SIG-M5 treated with dmso at 0.1 percent for 504 hours (cell line): ENCODE measurements at regions not wholly inside any gene's neighbourhood (a gene's known extent, or its start where the extent isn't known, plus 50 kb on each side); places are given as distances from the start of the nearest gene placed in this dataset.

ENCODE experiments used
- DNase-seq: peaks from one replicate; lab custom pipeline; 2025; ENCODE audit not compliant: unreplicated experiment; lab: John Stamatoyannopoulos, UW

- no peak for DNase-seq
These were observed 393.1 kb upstream of the KLHL29 start for GRCh38 chr2:22991844-22992243.

GRCh38 chr2:22992441-22992840, 392.5 kb upstream of the KLHL29 start:
- no peak for DNase-seq

- no peak for DNase-seq
These were observed 391.7 kb upstream of the KLHL29 start for GRCh38 chr2:22993250-22993649.

GRCh38 chr2:22995576-22995975, 389.4 kb upstream of the KLHL29 start:
- no peak for DNase-seq

GRCh38 chr2:22996911-22997310, 388.1 kb upstream of the KLHL29 start:
- no peak for DNase-seq

- DNase-seq, result no peak
These were observed 386.6 kb upstream of the KLHL29 start for GRCh38 chr2:22998359-22998758.

GRCh38 chr2:22999951-23000350, 385.0 kb upstream of the KLHL29 start:
- no peak for DNase-seq

GRCh38 chr2:23002234-23002633, 382.7 kb upstream of the KLHL29 start:
- DNase-seq, result no peak

- no peak for DNase-seq
These were observed 379.5 kb upstream of the KLHL29 start for GRCh38 chr2:23005469-23005868.

GRCh38 chr2:23007631-23008235, 377.2 kb upstream of the KLHL29 start:
- DNase-seq, result no peak

GRCh38 chr2:23008440-23008839, 376.5 kb upstream of the KLHL29 start:
- DNase-seq, result no peak

GRCh38 chr2:23008951-23009350, 376.0 kb upstream of the KLHL29 start:
- no peak for DNase-seq

- DNase-seq, result no peak
These were observed 375.3 kb upstream of the KLHL29 start for GRCh38 chr2:23009545-23010149.

GRCh38 chr2:23012499-23012898, 372.5 kb upstream of the KLHL29 start:
- DNase-seq, result no peak

GRCh38 chr2:23015651-23016200, 369.3 kb upstream of the KLHL29 start:
- DNase-seq, result no peak

GRCh38 chr2:23019476-23019875, 365.5 kb upstream of the KLHL29 start:
- DNase-seq, result no peak

GRCh38 chr2:23020659-23021058, 364.3 kb upstream of the KLHL29 start:
- DNase-seq, result no peak

GRCh38 chr2:23021311-23022120, 363.5 kb upstream of the KLHL29 start:
- DNase-seq, result no peak

- DNase-seq, result no peak
These were observed 361.3 kb upstream of the KLHL29 start for GRCh38 chr2:23023722-23024121.

- no peak for DNase-seq
These were observed 358.3 kb upstream of the KLHL29 start for GRCh38 chr2:23026671-23027070.

GRCh38 chr2:23027396-23027795, 357.6 kb upstream of the KLHL29 start:
- no peak for DNase-seq

GRCh38 chr2:23028106-23028505, 356.9 kb upstream of the KLHL29 start:
- DNase-seq, result no peak
